ENCODE measurements at regions not wholly inside any gene's neighbourhood (a gene's known extent, or its start where the extent isn't known, plus 50 kb on each side); places are given as distances from the start of the nearest gene placed in this dataset.

GRCh38 chr20:37619496-37619895 lies 74.3 kb upstream of the CTNNBL1 start:
- TF ChIP-seq, protein P1, sequence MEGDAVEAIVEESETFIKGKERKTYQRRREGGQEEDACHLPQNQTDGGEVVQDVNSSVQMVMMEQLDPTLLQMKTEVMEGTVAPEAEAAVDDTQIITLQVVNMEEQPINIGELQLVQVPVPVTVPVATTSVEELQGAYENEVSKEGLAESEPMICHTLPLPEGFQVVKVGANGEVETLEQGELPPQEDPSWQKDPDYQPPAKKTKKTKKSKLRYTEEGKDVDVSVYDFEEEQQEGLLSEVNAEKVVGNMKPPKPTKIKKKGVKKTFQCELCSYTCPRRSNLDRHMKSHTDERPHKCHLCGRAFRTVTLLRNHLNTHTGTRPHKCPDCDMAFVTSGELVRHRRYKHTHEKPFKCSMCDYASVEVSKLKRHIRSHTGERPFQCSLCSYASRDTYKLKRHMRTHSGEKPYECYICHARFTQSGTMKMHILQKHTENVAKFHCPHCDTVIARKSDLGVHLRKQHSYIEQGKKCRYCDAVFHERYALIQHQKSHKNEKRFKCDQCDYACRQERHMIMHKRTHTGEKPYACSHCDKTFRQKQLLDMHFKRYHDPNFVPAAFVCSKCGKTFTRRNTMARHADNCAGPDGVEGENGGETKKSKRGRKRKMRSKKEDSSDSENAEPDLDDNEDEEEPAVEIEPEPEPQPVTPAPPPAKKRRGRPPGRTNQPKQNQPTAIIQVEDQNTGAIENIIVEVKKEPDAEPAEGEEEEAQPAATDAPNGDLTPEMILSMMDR (IDR thresholded peaks at IDR 0.05; ENCODE audit: low read depth, low read length): no peak
- no peak overlapping the region for H3K4me3 ChIP-seq (ENCODE audit: low read depth, low read length)
- in situ Hi-C loops (cut with HindIII; ENCODE audit: low sequenced_read_pairs): no loop called here
- no peak for DNase-seq (ENCODE audit: low read depth, low spot score)

DNA sequence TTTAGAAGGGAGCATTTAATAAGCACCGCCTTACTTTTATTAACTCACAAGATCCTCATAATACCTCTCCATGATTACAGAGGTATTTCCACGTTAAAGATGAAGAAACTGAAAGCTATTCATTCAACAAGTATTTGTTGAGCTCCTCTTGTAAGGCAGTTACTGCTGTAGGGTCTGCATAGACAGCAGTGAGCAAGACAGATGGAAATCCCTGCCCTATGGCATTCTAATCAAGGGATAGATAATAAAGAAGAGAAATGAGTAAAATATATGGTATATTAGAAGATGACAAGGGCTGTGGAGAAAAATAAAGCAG lies 77.8 kb upstream of the CTNNBL1 start:
- TF ChIP-seq, protein P1 (IDR thresholded peaks at IDR 0.05; ENCODE audit: low read depth, low read length): no peak
- in situ Hi-C loops (cut with HindIII; ENCODE audit: low sequenced_read_pairs): no loop called here
- DNase-seq (ENCODE audit: low read depth, low spot score): no peak

DNA sequence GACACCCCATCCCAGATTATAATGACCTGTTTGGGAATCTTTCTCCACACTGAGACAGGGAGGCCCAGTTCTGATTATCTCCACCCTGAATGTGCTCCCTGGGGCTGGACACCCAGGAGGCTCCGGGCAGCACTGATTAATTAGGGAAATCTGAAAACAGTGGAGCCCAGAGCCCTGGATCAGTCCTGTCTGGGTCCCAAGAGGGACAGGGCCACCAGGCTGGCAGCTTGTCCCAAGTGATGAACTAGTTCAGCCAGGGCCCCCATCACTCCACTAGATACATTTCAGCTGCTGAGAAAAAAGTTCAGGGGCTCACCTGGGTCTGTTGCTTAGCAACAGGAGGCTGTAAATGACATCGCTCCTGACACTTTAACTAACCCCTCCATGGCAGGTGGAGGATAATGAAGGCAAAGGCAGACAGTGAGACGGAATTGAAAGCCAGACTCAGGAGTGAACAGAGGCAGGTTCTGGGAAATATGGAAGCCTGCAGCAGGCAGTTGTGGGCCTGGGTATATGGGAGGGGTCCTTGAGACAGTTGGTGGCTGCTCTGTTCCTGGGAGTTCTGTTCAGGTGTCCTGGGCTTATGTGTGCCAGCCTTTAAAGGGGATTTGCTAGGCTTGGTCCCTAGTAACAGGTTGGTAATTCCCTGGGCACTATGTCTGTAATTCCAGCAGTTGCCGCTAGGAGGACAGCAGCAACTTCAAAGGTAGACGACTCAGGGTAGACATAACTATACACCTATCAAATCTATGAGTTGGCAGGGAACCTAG lies 78.3 kb upstream of the CTNNBL1 start:
- DNase-seq (ENCODE audit: low read depth, low spot score): peak; percentile 49
- TF ChIP-seq, protein P1 (IDR thresholded peaks at IDR 0.05; ENCODE audit: low read depth, low read length): peak; percentile 88
- in situ Hi-C loops (cut with HindIII; ENCODE audit: low sequenced_read_pairs): no loop called here
- H3K4me3 ChIP-seq (ENCODE audit: low read depth, low read length): no peak overlapping the region

More for the DNA sequence above, 77.8 kb upstream of the CTNNBL1 start:
- no peak overlapping the region for H3K4me3 ChIP-seq (ENCODE audit: low read depth, low read length)

GRCh38 chr20:37611852-37612251 lies 82.0 kb upstream of the CTNNBL1 start:
- H3K4me3 ChIP-seq (ENCODE audit: low read depth, low read length): no peak overlapping the region
- in situ Hi-C loops (cut with HindIII; ENCODE audit: low sequenced_read_pairs): no loop called here
- DNase-seq (ENCODE audit: low read depth, low spot score): no peak
- TF ChIP-seq, protein P1 (IDR thresholded peaks at IDR 0.05; ENCODE audit: low read depth, low read length): no peak

GRCh38 chr20:37611346-37611745 lies 82.5 kb upstream of the CTNNBL1 start:
- in situ Hi-C loops (cut with HindIII; ENCODE audit: low sequenced_read_pairs): no loop called here
- TF ChIP-seq, protein P1 (IDR thresholded peaks at IDR 0.05; ENCODE audit: low read depth, low read length): no peak
- no peak for DNase-seq (ENCODE audit: low read depth, low spot score)
- H3K4me3 ChIP-seq (ENCODE audit: low read depth, low read length): no peak overlapping the region

DNA sequence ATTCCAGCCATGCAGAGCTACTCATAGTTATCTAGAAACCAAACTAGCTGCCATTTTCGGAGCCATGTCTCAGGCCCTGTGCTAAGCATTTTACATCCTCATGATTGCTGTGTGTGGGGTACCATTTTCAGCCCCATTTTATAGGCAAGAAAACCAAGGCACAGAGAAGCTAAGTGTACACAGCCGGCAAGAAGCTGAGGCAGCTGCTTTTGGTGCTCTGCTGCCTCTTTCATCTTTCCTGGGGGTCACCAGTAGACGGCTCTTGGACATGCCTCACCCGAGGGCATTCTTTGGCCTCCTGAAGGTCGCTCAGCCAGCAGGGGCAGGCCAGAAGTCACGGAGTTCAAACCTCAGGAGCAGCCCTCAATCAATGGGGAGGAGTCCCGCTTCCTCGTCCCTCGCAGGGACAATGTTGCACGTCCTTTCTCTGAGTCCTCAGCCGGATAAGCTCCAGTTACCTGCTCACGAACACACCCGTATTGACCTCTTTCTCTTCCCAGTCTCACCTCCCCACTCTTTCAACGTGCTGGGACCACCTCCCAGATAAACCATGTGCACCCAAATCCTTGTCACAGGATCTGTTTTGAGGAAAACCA lies 82.6 kb upstream of the BLCAP start:
- TF ChIP-seq, protein P1 (IDR thresholded peaks at IDR 0.05; ENCODE audit: low read depth, low read length): no peak
- no peak for DNase-seq (ENCODE audit: low read depth, low spot score)
- in situ Hi-C loops (cut with HindIII; ENCODE audit: low sequenced_read_pairs): no loop called here
- no peak overlapping the region for H3K4me3 ChIP-seq (ENCODE audit: low read depth, low read length)
